Loucy (cell line): ENCODE measurements at regions not wholly inside any gene's neighbourhood (a gene's known extent, or its start where the extent isn't known, plus 50 kb on each side); places are given as distances from the start of the nearest gene placed in this dataset.

Source experiments
- EZH2phosphoT487 ChIP-seq: fragments of 200-600 bp; IDR thresholded peaks from 2 replicates; pipeline ENCODE4 v1.6.1; 2018; ENCODE audit warnings: antibody characterized with exemption, mild to moderate bottlenecking, moderate library complexity, borderline replicate concordance
- TF ChIP-seq, protein P1 (sequence below): fragments of 200-600 bp; sonication (generic); conservative IDR thresholded peaks from 2 replicates; pipeline ENCODE4 v1.5.1; 2014; ENCODE audit warnings: mild to moderate bottlenecking, antibody characterized with exemption, low read length

DNA sequence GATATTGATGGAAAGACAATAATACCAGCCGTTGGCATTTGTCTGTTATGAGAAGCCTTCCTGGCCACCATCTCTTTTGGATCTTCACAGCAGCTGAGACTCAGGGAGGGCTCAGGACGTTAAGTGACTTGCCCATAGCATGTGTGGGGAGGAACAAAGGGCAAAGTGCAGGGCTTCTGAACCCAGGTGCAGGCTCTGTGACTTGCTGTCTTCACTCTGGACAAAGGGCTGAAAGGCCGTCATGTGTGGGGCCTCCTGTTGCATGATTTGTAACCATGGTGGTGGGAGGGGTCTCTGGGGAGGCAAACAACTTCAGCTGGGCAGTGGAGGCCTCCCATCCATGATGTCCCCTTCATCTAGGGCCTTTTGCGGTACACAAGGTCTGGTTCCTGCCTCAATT is 65.5 kb upstream of the SIX2 start:
- TF ChIP-seq, protein P1, sequence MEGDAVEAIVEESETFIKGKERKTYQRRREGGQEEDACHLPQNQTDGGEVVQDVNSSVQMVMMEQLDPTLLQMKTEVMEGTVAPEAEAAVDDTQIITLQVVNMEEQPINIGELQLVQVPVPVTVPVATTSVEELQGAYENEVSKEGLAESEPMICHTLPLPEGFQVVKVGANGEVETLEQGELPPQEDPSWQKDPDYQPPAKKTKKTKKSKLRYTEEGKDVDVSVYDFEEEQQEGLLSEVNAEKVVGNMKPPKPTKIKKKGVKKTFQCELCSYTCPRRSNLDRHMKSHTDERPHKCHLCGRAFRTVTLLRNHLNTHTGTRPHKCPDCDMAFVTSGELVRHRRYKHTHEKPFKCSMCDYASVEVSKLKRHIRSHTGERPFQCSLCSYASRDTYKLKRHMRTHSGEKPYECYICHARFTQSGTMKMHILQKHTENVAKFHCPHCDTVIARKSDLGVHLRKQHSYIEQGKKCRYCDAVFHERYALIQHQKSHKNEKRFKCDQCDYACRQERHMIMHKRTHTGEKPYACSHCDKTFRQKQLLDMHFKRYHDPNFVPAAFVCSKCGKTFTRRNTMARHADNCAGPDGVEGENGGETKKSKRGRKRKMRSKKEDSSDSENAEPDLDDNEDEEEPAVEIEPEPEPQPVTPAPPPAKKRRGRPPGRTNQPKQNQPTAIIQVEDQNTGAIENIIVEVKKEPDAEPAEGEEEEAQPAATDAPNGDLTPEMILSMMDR: no peak
- TF ChIP-seq EZH2phosphoT487: no peak
